GM20000 (cell line): ENCODE measurements at regions not wholly inside any gene's neighbourhood (a gene's known extent, or its start where the extent isn't known, plus 50 kb on each side); places are given as distances from the start of the nearest gene placed in this dataset.

Experiments used
- DNase-seq: peaks from one replicate; pipeline ENCODE4 v3.0.0; 2012; ENCODE audit warnings: low spot score
- TF ChIP-seq, protein P1 (sequence below): IDR thresholded peaks from 2 replicates; pipeline ENCODE4 v1.5.1; 2012; ENCODE audit warnings: mild to moderate bottlenecking, control low read depth; ENCODE audit errors: extremely low read depth, missing control alignments

DNA sequence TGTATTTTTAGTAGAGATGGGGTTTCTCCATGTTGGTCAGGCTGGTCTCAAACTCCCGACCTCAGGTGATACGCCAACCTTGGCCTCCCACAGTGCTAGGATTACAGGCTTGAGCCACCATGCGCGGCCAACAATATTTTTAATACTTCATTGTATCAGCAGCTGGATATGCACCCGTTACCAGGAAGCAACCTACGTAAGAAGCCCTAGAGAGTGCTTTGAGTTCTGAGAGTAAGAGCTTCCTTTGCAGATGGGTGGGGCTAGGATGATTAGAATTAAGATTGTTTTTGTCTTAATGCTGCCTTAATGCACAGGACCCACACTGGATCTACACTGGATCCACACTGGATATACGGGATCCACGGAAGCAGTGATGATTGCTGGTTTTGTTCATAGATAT, 123.9 kb upstream of the ABCA1 start:
- DNase-seq: no peak
- TF ChIP-seq, protein P1, sequence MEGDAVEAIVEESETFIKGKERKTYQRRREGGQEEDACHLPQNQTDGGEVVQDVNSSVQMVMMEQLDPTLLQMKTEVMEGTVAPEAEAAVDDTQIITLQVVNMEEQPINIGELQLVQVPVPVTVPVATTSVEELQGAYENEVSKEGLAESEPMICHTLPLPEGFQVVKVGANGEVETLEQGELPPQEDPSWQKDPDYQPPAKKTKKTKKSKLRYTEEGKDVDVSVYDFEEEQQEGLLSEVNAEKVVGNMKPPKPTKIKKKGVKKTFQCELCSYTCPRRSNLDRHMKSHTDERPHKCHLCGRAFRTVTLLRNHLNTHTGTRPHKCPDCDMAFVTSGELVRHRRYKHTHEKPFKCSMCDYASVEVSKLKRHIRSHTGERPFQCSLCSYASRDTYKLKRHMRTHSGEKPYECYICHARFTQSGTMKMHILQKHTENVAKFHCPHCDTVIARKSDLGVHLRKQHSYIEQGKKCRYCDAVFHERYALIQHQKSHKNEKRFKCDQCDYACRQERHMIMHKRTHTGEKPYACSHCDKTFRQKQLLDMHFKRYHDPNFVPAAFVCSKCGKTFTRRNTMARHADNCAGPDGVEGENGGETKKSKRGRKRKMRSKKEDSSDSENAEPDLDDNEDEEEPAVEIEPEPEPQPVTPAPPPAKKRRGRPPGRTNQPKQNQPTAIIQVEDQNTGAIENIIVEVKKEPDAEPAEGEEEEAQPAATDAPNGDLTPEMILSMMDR: no peak

DNA sequence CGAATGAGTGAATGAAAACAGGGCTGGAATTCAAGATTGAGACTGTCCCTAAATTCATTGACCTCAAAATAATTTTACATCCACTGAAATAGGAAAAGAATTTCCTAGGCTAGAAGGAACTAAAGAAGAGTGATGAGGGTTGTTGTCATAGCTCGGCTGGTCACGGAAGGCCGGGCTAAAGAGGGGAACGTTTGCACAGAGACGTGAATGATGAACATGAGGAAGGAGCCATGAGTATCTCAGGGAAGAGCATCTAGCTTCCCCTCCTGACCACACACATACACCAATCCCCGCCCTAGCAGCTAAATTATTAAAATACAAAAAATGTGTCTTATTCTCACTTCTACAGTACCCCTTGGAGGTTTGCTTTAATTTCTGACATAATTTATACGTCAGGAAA, 124.4 kb upstream of the ABCA1 start:
- TF ChIP-seq, protein P1: no peak
- DNase-seq: no peak

GRCh38 chr9:105053209-105053652, 125.3 kb upstream of the ABCA1 start:
- TF ChIP-seq, protein P1: no peak
- DNase-seq: peak; percentile 18

- TF ChIP-seq, protein P1: no peak
- no peak for DNase-seq
These were observed 126.5 kb upstream of the ABCA1 start for GRCh38 chr9:105054491-105054890.

DNA sequence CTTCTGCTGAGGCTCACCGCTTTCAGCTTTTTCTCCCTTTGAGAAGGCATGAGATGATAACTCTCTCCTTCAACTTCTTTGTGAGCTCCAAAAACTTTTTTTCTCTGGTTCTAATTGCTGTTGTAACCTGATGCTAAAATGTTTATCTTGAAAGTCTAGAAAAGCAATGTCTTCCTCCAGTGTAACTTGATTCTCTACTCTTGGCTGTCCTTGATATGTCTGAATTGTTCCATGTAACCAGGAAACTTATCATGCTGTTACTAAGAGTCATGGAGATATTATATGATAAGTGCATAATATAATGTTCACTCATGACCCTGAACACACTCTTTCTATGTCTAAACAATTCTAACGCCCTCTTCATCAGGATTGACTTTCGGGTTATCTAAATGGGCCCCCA, 128.0 kb upstream of the ABCA1 start:
- DNase-seq: no peak
- TF ChIP-seq, protein P1: no peak

DNA sequence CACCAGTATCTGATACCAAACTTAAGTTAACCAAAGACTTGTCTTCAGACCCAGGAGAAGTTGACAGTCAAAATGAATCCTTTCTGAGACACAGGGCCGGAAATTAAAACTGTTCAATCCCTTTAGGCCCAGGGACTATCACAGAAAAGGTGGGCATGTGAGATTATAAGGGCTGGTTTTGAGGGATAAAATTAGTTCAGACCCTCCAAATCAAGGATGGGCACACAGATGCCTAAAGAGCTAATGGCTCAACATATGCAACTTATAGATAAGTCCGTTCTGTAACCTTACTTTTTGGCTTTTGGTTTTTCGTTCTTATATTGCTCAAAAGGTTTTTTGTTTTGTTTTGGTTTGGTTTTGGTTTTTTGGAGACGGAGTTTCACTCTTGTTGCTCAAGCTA, 129.6 kb upstream of the ABCA1 start:
- TF ChIP-seq, protein P1: no peak
- no peak for DNase-seq

DNA sequence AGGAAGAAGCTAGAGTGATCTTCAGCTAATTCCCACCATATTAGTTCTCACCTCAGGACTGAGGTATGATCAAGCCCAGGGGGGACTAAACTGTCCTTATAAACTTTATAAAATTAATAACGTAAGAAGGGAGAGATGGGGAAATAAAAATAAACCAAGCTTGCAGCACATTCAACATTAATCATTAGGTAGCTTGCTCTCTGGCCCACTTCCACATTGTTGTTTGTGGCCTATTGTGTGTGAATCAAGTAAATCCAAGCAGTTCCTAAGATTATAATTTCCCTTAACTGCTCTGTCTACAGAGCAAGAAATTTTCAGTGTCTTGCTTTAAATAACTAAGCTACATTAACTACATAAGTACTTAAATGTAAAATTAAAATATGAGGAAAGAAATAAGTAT, 131.3 kb upstream of the ABCA1 start:
- no peak for DNase-seq
- TF ChIP-seq, protein P1: no peak
